IMR-90 (cell line): ENCODE measurements at regions not wholly inside any gene's neighbourhood (a gene's known extent, or its start where the extent isn't known, plus 50 kb on each side); places are given as distances from the start of the nearest gene placed in this dataset.

Experiments
- ATAC-seq: fragments of 200-7000 bp; cut with Tn5 transposase; 2 replicates; pipeline ENCODE4 v1.9.1; 2020; ENCODE audit warnings: low read depth, mild to moderate bottlenecking, moderate library complexity
- BruUV-seq: library from RNA; stranded (reverse); fragments of 400-500 nt; replicated peaks from 2 replicates; lab custom pipeline; 2021; lab: Mats Ljungman, UMichigan
- CTCF ChIA-PET: fragments of 300-600 bp; formaldehyde crosslinking; extraction: SDS; loops from one replicate; lab custom pipeline; 2021; ENCODE audit warnings: antibody characterized with exemption; lab: Yijun Ruan, JAX
- POLR2A ChIA-PET: fragments of 300-600 bp; sonication (Branson Sonifier 250); formaldehyde crosslinking; loops from one replicate; lab custom pipeline; 2022; ENCODE audit warnings: antibody characterized with exemption; ENCODE audit not compliant: unreplicated experiment; lab: Charles Lee
- DNase-seq: peaks from one replicate; pipeline ENCODE4 v3.0.0; 2013
- H2AFZ ChIP-seq: replicated peaks from 2 replicates; pipeline ENCODE3; 2013; ENCODE audit warnings: low read length, mild to moderate bottlenecking; ENCODE audit not compliant: poor library complexity
- H2AK5ac ChIP-seq: 2 replicates; pipeline ENCODE4 v1.6.1; 2013; ENCODE audit warnings: low read depth, low read length, inconsistent platforms
- H2AK9ac ChIP-seq: replicated peaks from 2 replicates; pipeline ENCODE3; 2013; ENCODE audit warnings: mild to moderate bottlenecking, low read depth, low read length, moderate library complexity; ENCODE audit not compliant: poor library complexity
- H2BK120ac ChIP-seq: 2 replicates; pipeline ENCODE4 v1.6.1; 2013; ENCODE audit warnings: low read depth, low read length, inconsistent platforms
- H2BK15ac ChIP-seq: 3 replicates; pipeline ENCODE4 v1.6.1; 2013; ENCODE audit warnings: low read depth, low read length, inconsistent platforms
- H2BK20ac ChIP-seq: 2 replicates; pipeline ENCODE4 v1.6.1; 2013; ENCODE audit warnings: low read depth, mild to moderate bottlenecking, inconsistent platforms, low read length, moderate library complexity
- H2BK5ac ChIP-seq: 2 replicates; pipeline ENCODE4 v1.6.1; 2013; ENCODE audit warnings: mild to moderate bottlenecking, low read depth, low read length, inconsistent platforms; ENCODE audit not compliant: poor library complexity, severe bottlenecking
- H3K14ac ChIP-seq: replicated peaks from 2 replicates; pipeline ENCODE4 v1.6.1; 2013; ENCODE audit warnings: low read depth, low read length, inconsistent platforms
- H3K18ac ChIP-seq: 2 replicates; pipeline ENCODE4 v1.6.1; 2013; ENCODE audit warnings: low read depth, low read length, control low read depth
- H3K23ac ChIP-seq: 2 replicates; pipeline ENCODE4 v1.6.1; 2013; ENCODE audit warnings: low read depth, low read length, inconsistent platforms
- H3K27ac ChIP-seq: 2 replicates; pipeline ENCODE4 v1.5.1; 2013; ENCODE audit warnings: mild to moderate bottlenecking, control low read depth, low read length; ENCODE audit not compliant: insufficient read depth
- H3K27me3 ChIP-seq: 2 replicates; pipeline ENCODE4 v1.6.1; 2013; ENCODE audit warnings: low read length; ENCODE audit not compliant: control insufficient read depth, insufficient read depth
- H3K36me3 ChIP-seq: 2 replicates; pipeline ENCODE4 v1.6.1; 2013; ENCODE audit warnings: low read length, mixed read lengths; ENCODE audit not compliant: control insufficient read depth, insufficient read depth
- H3K4ac ChIP-seq: 2 replicates; pipeline ENCODE4 v1.6.1; 2013; ENCODE audit warnings: low read depth, low read length, inconsistent platforms
- H3K4me1 ChIP-seq: 2 replicates; pipeline ENCODE4 v1.6.1; 2013; ENCODE audit warnings: low read length, mixed read lengths; ENCODE audit not compliant: control insufficient read depth, insufficient read depth
- H3K4me2 ChIP-seq: 2 replicates; pipeline ENCODE4 v1.6.1; 2013; ENCODE audit warnings: low read depth, mild to moderate bottlenecking, control low read depth, low read length, moderate library complexity
- H3K4me3 ChIP-seq: 2 replicates; pipeline ENCODE4 v1.5.1; 2013; ENCODE audit warnings: low read depth, mild to moderate bottlenecking, control low read depth, low read length, moderate library complexity; ENCODE audit not compliant: insufficient read depth
- H3K56ac ChIP-seq: 2 replicates; pipeline ENCODE4 v1.6.1; 2013; ENCODE audit warnings: low read length, inconsistent platforms; ENCODE audit not compliant: insufficient read depth; ENCODE audit errors: extremely low read depth
- H3K79me1 ChIP-seq, 2 experiments: 2 replicates each; pipeline ENCODE4 v1.6.1; 2013; ENCODE audit warnings: low read length in 2 of 2, inconsistent platforms in 1 of 2, low read depth in 1 of 2
- H3K9ac ChIP-seq: 2 replicates; pipeline ENCODE4 v1.6.1; 2013; ENCODE audit warnings: low read depth, low read length, control low read depth
- H3K9me1 ChIP-seq: 2 replicates; pipeline ENCODE4 v1.6.1; 2013; ENCODE audit warnings: low read length, inconsistent platforms; ENCODE audit not compliant: insufficient read depth
- H3K9me3 ChIP-seq: 2 replicates; pipeline ENCODE4 v1.6.1; 2013; ENCODE audit warnings: low read length; ENCODE audit not compliant: control insufficient read depth, insufficient read depth
- H4K20me1 ChIP-seq: 2 replicates; pipeline ENCODE4 v1.6.1; 2013; ENCODE audit warnings: low read length, inconsistent platforms; ENCODE audit not compliant: insufficient read depth
- H4K5ac ChIP-seq: 2 replicates; pipeline ENCODE4 v1.6.1; 2013; ENCODE audit warnings: mild to moderate bottlenecking, low read depth, low read length, control low read depth
- H4K8ac ChIP-seq, 2 experiments: 2 replicates each; pipeline ENCODE4 v1.6.1; 2013; ENCODE audit warnings: low read depth in 2 of 2, low read length in 2 of 2, control low read depth in 1 of 2, inconsistent platforms in 1 of 2
- H4K91ac ChIP-seq: 2 replicates; pipeline ENCODE4 v1.6.1; 2013; ENCODE audit warnings: low read depth, low read length, inconsistent platforms; ENCODE audit not compliant: insufficient read depth
- CEBPB ChIP-seq: IDR thresholded peaks from 2 replicates; pipeline ENCODE4 v1.6.1; 2012; ENCODE audit warnings: low read depth, low read length, improper control_type of control experiment
- RAD21 ChIP-seq: IDR thresholded peaks from 2 replicates; pipeline ENCODE4 v1.6.1; 2012; ENCODE audit warnings: low read length, improper control_type of control experiment
- RCOR1 ChIP-seq: IDR thresholded peaks from 2 replicates; pipeline ENCODE4 v1.6.1; 2012; ENCODE audit warnings: mild to moderate bottlenecking, low read length, improper control_type of control experiment; ENCODE audit not compliant: insufficient replicate concordance
- WGBS, 2 experiments: methylation state at CpG; one replicate each; pipeline versions ENCODE4 v1.1.5 to v1.1.7; 2013; ENCODE audit warnings: missing lambda C conversion rate in 2 of 2; ENCODE audit not compliant: insufficient read length in 1 of 2; ENCODE audit errors: extremely low coverage in 2 of 2; 5-methylcytosine and 5-hydroxymethylcytosine counted together
- dilution Hi-C: fragments of 300-500 bp; cut with HindIII; formaldehyde crosslinking; loops from one replicate; pipeline ENCODE4 v1.14.3; 2018; ENCODE audit warnings: low sequenced_read_pairs; ENCODE audit not compliant: unreplicated experiment
- in situ Hi-C: fragments of 300-500 bp; cut with MboI; formaldehyde crosslinking; loops from 3 replicates; pipeline ENCODE4 v1.14.3; 2019; ENCODE audit warnings: low sequenced_read_pairs, inconsistent platforms, mixed read lengths
- intact Hi-C: fragments of 100-400 bp; cut with micrococcal nuclease; formaldehyde crosslinking; loops from 2 replicates; pipeline ENCODE4 v1.10.0; 2022
- TF ChIP-seq, protein P1 (sequence below): conservative IDR thresholded peaks from 2 replicates; pipeline ENCODE4 v1.5.1; 2012; ENCODE audit warnings: mild to moderate bottlenecking, low read depth, low read length, improper control_type of control experiment

DNA sequence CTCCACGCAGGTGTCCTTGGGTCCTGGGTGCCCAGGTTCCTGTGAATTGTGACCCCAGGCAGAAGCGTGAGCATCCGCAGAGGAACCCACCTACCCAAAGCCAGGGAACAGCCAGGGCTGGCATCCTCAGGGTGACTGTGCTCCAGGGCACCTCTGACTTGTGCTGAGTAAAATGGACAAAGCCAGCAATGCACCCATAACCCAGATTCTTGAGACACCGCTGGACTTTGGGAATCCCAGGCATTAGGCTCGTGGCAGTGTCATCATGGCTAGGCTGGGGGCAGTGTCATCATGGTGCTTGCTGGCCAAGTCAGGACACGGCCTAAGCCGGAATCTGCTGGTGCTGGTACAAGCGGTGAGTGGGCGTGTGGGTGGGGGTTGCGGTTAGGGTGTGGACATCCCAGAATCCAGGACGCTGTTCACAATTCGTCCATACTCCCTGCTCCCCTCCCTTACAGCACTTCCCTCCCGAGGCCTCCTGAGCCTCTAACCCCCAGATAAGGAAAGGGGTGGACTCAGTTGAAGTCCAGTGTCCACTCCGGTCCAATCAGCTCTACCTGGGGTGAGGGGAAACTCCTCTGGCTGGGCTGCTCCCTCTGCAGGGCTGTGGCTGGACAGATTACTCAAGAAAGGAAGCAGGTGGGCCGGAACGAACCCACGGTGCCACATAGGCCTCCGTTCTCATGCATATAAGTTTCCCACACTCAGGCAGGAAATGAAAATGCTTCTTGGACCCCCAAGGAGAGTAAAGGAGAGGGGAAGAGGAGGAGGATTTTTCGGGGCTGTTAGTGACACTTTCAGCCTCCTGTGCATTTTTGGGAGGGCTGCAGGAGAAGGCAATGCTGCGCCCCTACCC is 138.9 kb downstream of the SEC14L1 start:
- ChIA-PET CTCF (interaction anchor here (0.6 to 0.8 kb wide), 2 partner anchors 9 to 150 kb away, joined by 4 to 7 read pairs; no protein-coding TSS in a partner anchor), POLR2A (no interaction called here)
- H3K18ac ChIP-seq = no peak overlapping the region
- no peak overlapping the region for H3K4me2 ChIP-seq
- peak overlapping the region; percentile 71 for H2AK5ac ChIP-seq
- H2BK15ac ChIP-seq = peak overlapping the region; percentile 94; the same call in 2 of the 3 replicates
- H3K4me1 ChIP-seq = peaks cover 12% of the 10 kb centered on the region
- H3K9me1 ChIP-seq = peaks cover 21% of the 10 kb centered on the region
- peak overlapping the region; percentile 62; the same call in 1 of the 2 replicates for H2BK20ac ChIP-seq
- 82% methylated on average over 5 of the region's 20 CpGs; no CpG with 5 or more reads in 1 of the 2 experiments for WGBS, 2 experiments
- no peaks in the 10 kb centered on the region for H3K9me3 ChIP-seq
- no peak overlapping the region for H4K5ac ChIP-seq
- TF ChIP-seq RCOR1 (no peak), CEBPB (no peak), RAD21 (no peak)
- TF ChIP-seq, protein P1, sequence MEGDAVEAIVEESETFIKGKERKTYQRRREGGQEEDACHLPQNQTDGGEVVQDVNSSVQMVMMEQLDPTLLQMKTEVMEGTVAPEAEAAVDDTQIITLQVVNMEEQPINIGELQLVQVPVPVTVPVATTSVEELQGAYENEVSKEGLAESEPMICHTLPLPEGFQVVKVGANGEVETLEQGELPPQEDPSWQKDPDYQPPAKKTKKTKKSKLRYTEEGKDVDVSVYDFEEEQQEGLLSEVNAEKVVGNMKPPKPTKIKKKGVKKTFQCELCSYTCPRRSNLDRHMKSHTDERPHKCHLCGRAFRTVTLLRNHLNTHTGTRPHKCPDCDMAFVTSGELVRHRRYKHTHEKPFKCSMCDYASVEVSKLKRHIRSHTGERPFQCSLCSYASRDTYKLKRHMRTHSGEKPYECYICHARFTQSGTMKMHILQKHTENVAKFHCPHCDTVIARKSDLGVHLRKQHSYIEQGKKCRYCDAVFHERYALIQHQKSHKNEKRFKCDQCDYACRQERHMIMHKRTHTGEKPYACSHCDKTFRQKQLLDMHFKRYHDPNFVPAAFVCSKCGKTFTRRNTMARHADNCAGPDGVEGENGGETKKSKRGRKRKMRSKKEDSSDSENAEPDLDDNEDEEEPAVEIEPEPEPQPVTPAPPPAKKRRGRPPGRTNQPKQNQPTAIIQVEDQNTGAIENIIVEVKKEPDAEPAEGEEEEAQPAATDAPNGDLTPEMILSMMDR = no peak
- in situ Hi-C loops (no loop called here), intact Hi-C loops (no loop called here), dilution Hi-C loops (no loop called here)
- H3K4me3 ChIP-seq = no peak overlapping the region
- H3K14ac ChIP-seq = peak overlapping the region; percentile 13
- peak overlapping the region; percentile 67 for H3K4ac ChIP-seq
- H2AK9ac ChIP-seq = peak overlapping the region; percentile 24
- ATAC-seq (no peak), DNase-seq (peak; percentile 23)
- peak overlapping the region; percentile 72 for H2BK120ac ChIP-seq
- no peak overlapping the region; the same call in 1 of the 2 replicates for H3K23ac ChIP-seq
- peak overlapping the region; percentile 5 for H2BK5ac ChIP-seq
- H3K9ac ChIP-seq = no peak overlapping the region
- peak overlapping the region; percentile 3; the same call in 1 of the 2 replicates for H3K56ac ChIP-seq
- no peak overlapping the region; the same call in 1 of the 2 replicates for H3K27ac ChIP-seq
- H3K27me3 ChIP-seq = no peaks in the 10 kb centered on the region
- peak overlapping the region; percentile 75 for H2AFZ ChIP-seq
- peak overlapping the region; percentile 65 for H4K91ac ChIP-seq
- H4K8ac ChIP-seq = peak overlapping the region; percentile 34 to 67; a peak in 2 of 4 replicates
- BruUV-seq = no TSS peak
- no peaks in the 10 kb centered on the region for H3K36me3 ChIP-seq
- peaks cover 7 to 30% of the 10 kb centered on the region in 2 experiments; a peak in 3 of 4 replicates for H3K79me1 ChIP-seq
- no peaks in the 10 kb centered on the region for H4K20me1 ChIP-seq
